RWPE1 (cell line): ENCODE measurements at regions not wholly inside any gene's neighbourhood (a gene's known extent, or its start where the extent isn't known, plus 50 kb on each side); places are given as distances from the start of the nearest gene placed in this dataset.

ENCODE experiments used
- CTCF ChIA-PET: fragments of 350-600 bp; sonication (Branson Sonifier 250); formaldehyde crosslinking; extraction: SDS; loops from one replicate; lab custom pipeline; 2021; lab: Yijun Ruan, JAX
- POLR2A ChIA-PET: fragments of 400-600 bp; formaldehyde crosslinking; extraction: SDS; loops from one replicate; lab custom pipeline; 2020; ENCODE audit warnings: antibody characterized with exemption; ENCODE audit not compliant: low non-redundant PET; lab: Yijun Ruan, JAX
- DNase-seq: peaks from one replicate; pipeline ENCODE4 v3.0.0; 2012; ENCODE audit warnings: low spot score
- H3K27ac ChIP-seq: fragments of 450-650 bp; 2 replicates; pipeline ENCODE4 v1.5.1; 2017
- TF ChIP-seq, protein P1 (sequence below): fragments of 450-650 bp; conservative IDR thresholded peaks from 2 replicates; pipeline ENCODE4 v1.5.1; 2017; ENCODE audit warnings: low read depth, mild to moderate bottlenecking

DNA sequence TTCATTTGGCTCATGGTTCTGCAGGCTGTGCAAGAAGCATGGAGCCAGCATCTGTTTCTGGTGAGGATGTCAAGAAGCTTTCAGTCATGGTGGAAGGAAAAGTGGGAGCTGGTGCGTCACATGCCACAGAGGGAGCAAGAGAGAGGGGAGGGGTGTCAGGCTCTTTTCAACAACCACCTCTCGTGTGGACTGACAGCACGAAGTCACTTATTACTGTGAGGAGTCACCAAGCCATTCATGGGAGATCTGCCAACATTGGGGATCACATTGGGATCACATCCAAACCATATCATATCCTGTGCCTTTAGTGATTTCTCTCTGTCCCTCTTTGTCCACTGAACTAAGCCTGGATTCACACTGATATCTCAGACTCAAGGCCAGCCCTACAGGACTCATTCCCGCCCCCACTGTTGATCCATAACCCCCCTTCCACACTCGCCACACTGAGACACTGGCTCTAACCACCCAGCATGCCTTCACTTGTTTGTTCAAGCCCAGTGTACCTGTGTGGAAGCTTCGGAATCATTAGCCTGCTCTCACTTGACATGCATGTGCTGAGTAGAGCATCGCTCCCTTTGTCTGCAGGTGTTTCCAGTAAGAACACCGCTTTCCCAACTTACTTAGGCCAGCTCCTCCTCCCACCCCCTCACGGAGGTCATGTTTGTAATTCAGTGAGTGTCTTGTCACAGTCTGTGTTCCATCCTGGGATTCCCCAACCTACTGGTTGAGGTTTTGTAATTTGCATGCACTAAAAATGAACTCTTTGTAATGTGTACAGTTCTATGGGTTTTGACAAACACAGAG is 132.2 kb downstream of the KLF13 start:
- TF ChIP-seq, protein P1, sequence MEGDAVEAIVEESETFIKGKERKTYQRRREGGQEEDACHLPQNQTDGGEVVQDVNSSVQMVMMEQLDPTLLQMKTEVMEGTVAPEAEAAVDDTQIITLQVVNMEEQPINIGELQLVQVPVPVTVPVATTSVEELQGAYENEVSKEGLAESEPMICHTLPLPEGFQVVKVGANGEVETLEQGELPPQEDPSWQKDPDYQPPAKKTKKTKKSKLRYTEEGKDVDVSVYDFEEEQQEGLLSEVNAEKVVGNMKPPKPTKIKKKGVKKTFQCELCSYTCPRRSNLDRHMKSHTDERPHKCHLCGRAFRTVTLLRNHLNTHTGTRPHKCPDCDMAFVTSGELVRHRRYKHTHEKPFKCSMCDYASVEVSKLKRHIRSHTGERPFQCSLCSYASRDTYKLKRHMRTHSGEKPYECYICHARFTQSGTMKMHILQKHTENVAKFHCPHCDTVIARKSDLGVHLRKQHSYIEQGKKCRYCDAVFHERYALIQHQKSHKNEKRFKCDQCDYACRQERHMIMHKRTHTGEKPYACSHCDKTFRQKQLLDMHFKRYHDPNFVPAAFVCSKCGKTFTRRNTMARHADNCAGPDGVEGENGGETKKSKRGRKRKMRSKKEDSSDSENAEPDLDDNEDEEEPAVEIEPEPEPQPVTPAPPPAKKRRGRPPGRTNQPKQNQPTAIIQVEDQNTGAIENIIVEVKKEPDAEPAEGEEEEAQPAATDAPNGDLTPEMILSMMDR = no peak
- no peak for DNase-seq
- peak overlapping the region; percentile 89 for H3K27ac ChIP-seq
- CTCF ChIA-PET = interaction anchor here (0.9 to 1.3 kb wide), 2 partner anchors 30 to 32 kb away, joined by 3 read pairs; no protein-coding TSS in a partner anchor
- POLR2A ChIA-PET = no interaction called here

GRCh38 chr15:31459400-31459748 is 132.7 kb downstream of the KLF13 start:
- no peak for DNase-seq
- no peak overlapping the region for H3K27ac ChIP-seq
- POLR2A ChIA-PET = no interaction called here
- TF ChIP-seq, protein P1 = no peak
- CTCF ChIA-PET = interaction anchor here (0.9 to 1.3 kb wide), 2 partner anchors 29 to 31 kb away, joined by 3 read pairs; no protein-coding TSS in a partner anchor

- TF ChIP-seq, protein P1 = no peak
- no peak overlapping the region for H3K27ac ChIP-seq
- DNase-seq = no peak
- ChIA-PET POLR2A (no interaction called here), CTCF (no interaction called here)
Observed at GRCh38 chr15:31461375-31461774, 134.7 kb downstream of the KLF13 start.

- TF ChIP-seq, protein P1 = no peak; the same call in 1 of the 2 replicates
- H3K27ac ChIP-seq = no peak overlapping the region
- ChIA-PET CTCF (no interaction called here), POLR2A (no interaction called here)
- DNase-seq = no peak
Observed at GRCh38 chr15:31461911-31462480, 135.4 kb downstream of the KLF13 start.

DNA sequence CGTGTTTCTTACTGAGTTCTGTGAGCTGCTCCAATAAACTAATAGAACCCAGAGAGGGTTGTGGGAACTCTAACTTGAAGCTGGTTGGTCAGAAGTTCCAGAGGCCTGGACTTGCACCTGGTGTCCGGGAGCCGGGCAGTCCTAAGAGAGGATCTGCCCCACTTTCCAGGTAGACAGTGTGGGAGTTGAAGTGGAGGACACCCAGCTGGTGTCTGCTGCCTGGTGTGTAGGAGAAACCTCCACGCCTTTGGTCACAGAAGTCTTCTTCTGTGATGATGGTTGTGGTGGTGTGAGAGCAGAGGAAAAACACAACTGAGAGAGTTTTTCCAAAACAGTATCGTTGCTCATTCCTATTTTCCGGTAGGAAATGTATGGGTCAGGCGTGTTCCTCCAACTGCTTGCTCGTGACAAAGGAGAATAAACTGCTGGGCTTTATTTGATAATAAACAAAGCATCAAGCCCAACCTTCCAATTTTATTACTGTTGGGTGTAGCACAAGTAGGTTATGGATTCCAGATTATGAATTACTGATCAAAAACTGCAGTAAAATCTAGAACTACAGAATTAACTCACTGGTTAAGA is 137.0 kb downstream of the KLF13 start:
- DNase-seq = no peak
- no peak overlapping the region for H3K27ac ChIP-seq
- TF ChIP-seq, protein P1 = no peak
- POLR2A ChIA-PET = no interaction called here
- CTCF ChIA-PET = interaction anchor here (1.5 kb wide), 1 partner anchor 25 kb away, joined by 3 read pairs; no protein-coding TSS in a partner anchor

- ChIA-PET CTCF (interaction anchor here (1.5 kb wide), 1 partner anchor 24 kb away, joined by 3 read pairs; no protein-coding TSS in a partner anchor), POLR2A (no interaction called here)
- DNase-seq = no peak
- H3K27ac ChIP-seq = peak overlapping the region; percentile 90
- TF ChIP-seq, protein P1 = no peak
Observed at GRCh38 chr15:31464216-31465082, 137.8 kb downstream of the KLF13 start.
